ENCODE measurements at regions not wholly inside any gene's neighbourhood (a gene's known extent, or its start where the extent isn't known, plus 50 kb on each side); places are given as distances from the start of the nearest gene placed in this dataset.

GRCh38 chr10:93177511-93177910 lies 103.8 kb downstream of the CYP26A1 start:
- no peak overlapping the region for H3K4me3 ChIP-seq (ENCODE audit: low read length)
- TF ChIP-seq CTCF (conservative IDR thresholded peaks at IDR 0.05; ENCODE audit: low read length), result no peak
- no peak for DNase-seq (ENCODE audit: low read depth)

GRCh38 chr10:93178226-93178625 lies 104.5 kb downstream of the CYP26A1 start:
- DNase-seq (ENCODE audit: low read depth), result no peak
- TF ChIP-seq CTCF (conservative IDR thresholded peaks at IDR 0.05; ENCODE audit: low read length), result no peak
- no peak overlapping the region for H3K4me3 ChIP-seq (ENCODE audit: low read length)

- no peak for TF ChIP-seq CTCF (conservative IDR thresholded peaks at IDR 0.05; ENCODE audit: low read length)
- no peak overlapping the region for H3K4me3 ChIP-seq (ENCODE audit: low read length)
- DNase-seq (ENCODE audit: low read depth), result peak; percentile 87
These were observed 106.8 kb downstream of the CYP26A1 start for GRCh38 chr10:93180482-93180931.

GRCh38 chr10:93181271-93182048 lies 107.8 kb downstream of the CYP26A1 start:
- TF ChIP-seq CTCF (conservative IDR thresholded peaks at IDR 0.05; ENCODE audit: low read length), result no peak
- DNase-seq (ENCODE audit: low read depth), result no peak
- H3K4me3 ChIP-seq (ENCODE audit: low read length), result no peak overlapping the region

- H3K4me3 ChIP-seq (ENCODE audit: low read length), result no peak overlapping the region
- DNase-seq (ENCODE audit: low read depth), result no peak
- no peak for TF ChIP-seq CTCF (conservative IDR thresholded peaks at IDR 0.05; ENCODE audit: low read length)
These were observed 108.3 kb downstream of the CYP26A1 start for GRCh38 chr10:93182049-93182327.

GRCh38 chr10:93182790-93183189 lies 109.1 kb downstream of the CYP26A1 start:
- no peak overlapping the region for H3K4me3 ChIP-seq (ENCODE audit: low read length)
- DNase-seq (ENCODE audit: low read depth), result no peak
- TF ChIP-seq CTCF (conservative IDR thresholded peaks at IDR 0.05; ENCODE audit: low read length), result no peak

GRCh38 chr10:93186653-93187052 lies 113.0 kb downstream of the CYP26A1 start:
- no peak overlapping the region for H3K4me3 ChIP-seq (ENCODE audit: low read length)
- peak; percentile 87 for DNase-seq (ENCODE audit: low read depth)
- TF ChIP-seq CTCF (conservative IDR thresholded peaks at IDR 0.05; ENCODE audit: low read length), result no peak
